ENCODE measurements at regions not wholly inside any gene's neighbourhood (a gene's known extent, or its start where the extent isn't known, plus 50 kb on each side); places are given as distances from the start of the nearest gene placed in this dataset.
A peak's percentile ranks its signal among the peaks of the same experiment; 100 is the strongest.

DNA sequence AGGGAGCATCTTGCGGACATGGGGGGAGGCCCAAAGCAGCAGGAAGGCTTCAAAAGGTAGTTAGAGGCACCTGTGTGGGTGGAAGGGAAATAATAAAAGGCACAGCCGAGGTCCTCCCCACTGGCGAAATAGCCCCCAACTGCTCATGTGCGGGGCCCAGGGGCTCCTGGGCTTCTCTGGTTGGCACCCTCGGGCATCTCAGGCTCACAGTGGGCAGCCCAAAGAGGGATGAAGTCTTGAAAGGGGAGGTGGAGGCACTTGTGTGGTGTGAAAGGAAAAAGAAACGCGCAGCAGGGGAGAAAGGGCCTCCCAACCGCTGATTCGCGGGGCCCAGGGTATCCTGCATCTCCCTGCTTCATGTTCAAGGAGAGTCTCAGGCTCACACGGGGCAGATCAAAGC, 579.4 kb downstream of the ALG10 start:
- DNase-seq (ENCODE audit: extremely low spot score, unreplicated experiment), result no peak
- Mint-ChIP-seq H3K9me3 (no peaks in the 10 kb centered on the region), H3K4me1 (ENCODE audit: unreplicated experiment) (no peaks in the 10 kb centered on the region), H3K4me3 (no peak overlapping the region), H3K27me3 (no peaks in the 10 kb centered on the region), H3K36me3 (no peaks in the 10 kb centered on the region), H3K27ac (no peak overlapping the region)
- TF ChIP-seq, protein P1, sequence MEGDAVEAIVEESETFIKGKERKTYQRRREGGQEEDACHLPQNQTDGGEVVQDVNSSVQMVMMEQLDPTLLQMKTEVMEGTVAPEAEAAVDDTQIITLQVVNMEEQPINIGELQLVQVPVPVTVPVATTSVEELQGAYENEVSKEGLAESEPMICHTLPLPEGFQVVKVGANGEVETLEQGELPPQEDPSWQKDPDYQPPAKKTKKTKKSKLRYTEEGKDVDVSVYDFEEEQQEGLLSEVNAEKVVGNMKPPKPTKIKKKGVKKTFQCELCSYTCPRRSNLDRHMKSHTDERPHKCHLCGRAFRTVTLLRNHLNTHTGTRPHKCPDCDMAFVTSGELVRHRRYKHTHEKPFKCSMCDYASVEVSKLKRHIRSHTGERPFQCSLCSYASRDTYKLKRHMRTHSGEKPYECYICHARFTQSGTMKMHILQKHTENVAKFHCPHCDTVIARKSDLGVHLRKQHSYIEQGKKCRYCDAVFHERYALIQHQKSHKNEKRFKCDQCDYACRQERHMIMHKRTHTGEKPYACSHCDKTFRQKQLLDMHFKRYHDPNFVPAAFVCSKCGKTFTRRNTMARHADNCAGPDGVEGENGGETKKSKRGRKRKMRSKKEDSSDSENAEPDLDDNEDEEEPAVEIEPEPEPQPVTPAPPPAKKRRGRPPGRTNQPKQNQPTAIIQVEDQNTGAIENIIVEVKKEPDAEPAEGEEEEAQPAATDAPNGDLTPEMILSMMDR (conservative IDR thresholded peaks at IDR 0.05), result no peak

DNA sequence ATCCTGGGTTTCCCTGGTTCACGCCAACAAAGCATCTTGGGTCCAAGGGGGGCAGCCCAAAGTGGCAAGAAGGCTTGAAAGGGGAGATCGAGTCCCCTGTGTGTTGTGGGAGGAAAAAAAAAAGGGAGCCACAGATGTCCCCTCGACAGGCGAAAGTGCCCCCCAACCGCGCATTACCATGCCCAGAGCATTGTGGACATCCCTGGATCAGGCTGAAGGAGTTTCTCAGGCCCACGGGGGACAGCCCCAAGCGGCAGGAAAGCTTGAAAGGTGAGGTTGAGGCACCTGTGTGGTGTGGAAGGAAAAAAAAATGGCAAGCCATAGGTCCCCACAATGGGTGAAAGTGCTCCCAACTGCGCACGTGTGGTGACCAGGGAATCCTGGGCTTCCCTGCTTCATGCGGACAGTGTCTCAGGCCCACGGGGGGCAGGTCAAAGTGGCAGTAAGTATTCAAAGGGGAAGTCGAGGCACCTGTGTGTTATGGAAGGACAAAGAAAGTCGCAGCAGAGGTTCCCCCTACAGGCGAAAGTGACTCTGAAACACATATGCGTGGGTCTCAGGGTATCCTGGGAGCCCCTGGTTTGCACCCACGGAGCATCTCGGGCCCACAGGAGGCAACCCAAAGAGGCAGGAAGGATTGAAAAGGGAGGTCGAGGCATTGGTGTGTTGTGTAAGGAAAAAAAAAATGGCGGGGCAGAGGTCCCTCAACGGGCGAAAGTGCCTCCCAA, 580.1 kb downstream of the ALG10 start:
- no peaks in the 10 kb centered on the region for H3K36me3 Mint-ChIP-seq
- DNase-seq (ENCODE audit: extremely low spot score, unreplicated experiment), result no peak
- H3K27me3 Mint-ChIP-seq, result no peaks in the 10 kb centered on the region
- TF ChIP-seq, protein P1 (conservative IDR thresholded peaks at IDR 0.05), result no peak
- H3K4me1 Mint-ChIP-seq (ENCODE audit: unreplicated experiment), result no peaks in the 10 kb centered on the region
- H3K9me3 Mint-ChIP-seq, result no peaks in the 10 kb centered on the region
- H3K27ac Mint-ChIP-seq, result no peak overlapping the region
- H3K4me3 Mint-ChIP-seq, result no peak overlapping the region

DNA sequence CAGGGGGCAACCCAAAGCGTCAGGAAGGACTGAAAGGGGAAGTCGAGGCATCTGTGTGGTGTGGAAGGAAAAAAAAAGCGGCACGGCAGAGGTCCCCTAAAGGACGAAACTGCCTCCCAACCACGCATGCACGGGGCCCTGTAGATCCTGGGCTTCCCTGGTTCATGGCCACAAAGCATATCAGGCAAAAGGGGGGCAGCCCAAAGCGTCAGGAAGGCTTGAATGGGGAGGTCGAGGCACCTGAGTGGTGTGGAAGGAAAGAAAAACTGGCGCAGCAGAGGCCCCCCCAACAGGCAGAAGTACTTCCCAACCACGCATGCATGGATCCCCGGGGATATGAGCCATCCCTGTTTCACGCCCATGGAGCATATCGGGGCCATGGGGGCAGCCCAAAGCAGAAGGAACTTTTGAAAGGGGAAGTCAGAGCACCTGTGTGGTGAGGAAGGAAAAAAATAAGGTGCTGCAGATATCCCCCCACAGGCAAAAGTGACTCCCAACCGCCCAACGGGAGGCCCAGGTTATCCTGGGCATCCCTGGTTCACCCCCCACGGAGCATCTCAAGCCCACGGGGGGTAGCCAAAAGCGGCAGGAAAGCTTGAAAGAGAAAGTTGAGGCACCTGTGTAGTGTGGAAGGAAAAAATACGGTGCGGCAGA, 581.2 kb downstream of the ALG10 start:
- TF ChIP-seq, protein P1 (conservative IDR thresholded peaks at IDR 0.05), result no peak
- no peaks in the 10 kb centered on the region for H3K36me3 Mint-ChIP-seq
- no peaks in the 10 kb centered on the region for H3K4me1 Mint-ChIP-seq (ENCODE audit: unreplicated experiment)
- H3K9me3 Mint-ChIP-seq, result no peaks in the 10 kb centered on the region
- no peaks in the 10 kb centered on the region for H3K27me3 Mint-ChIP-seq
- no peak overlapping the region for H3K4me3 Mint-ChIP-seq
- H3K27ac Mint-ChIP-seq, result no peak overlapping the region
- DNase-seq (ENCODE audit: extremely low spot score, unreplicated experiment), result no peak

DNA sequence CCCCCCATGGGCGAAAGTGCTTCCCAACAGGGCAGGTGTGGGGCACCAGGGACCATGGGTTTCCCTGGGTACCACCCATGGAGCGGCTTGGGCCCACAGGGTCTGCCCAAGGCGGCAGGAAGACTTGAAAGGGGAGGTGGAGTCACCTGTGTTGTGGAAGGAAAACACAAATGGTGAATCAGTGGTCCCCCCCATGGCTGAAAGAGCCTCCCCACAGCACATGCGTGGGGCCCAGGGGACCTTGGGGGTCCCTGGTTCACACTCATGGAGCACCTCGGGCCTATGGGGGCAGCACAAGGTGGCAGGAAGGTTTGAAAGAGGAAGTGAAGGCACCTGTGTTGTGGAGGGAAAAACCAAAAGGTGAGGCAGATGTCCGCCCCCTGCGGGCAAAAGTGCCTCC, 581.9 kb downstream of the ALG10 start:
- no peaks in the 10 kb centered on the region for H3K27me3 Mint-ChIP-seq
- H3K4me3 Mint-ChIP-seq, result no peak overlapping the region
- no peaks in the 10 kb centered on the region for H3K4me1 Mint-ChIP-seq (ENCODE audit: unreplicated experiment)
- DNase-seq (ENCODE audit: extremely low spot score, unreplicated experiment), result peak; percentile 56
- H3K9me3 Mint-ChIP-seq, result no peaks in the 10 kb centered on the region
- H3K36me3 Mint-ChIP-seq, result no peaks in the 10 kb centered on the region
- TF ChIP-seq, protein P1 (conservative IDR thresholded peaks at IDR 0.05), result no peak
- H3K27ac Mint-ChIP-seq, result no peak overlapping the region

DNA sequence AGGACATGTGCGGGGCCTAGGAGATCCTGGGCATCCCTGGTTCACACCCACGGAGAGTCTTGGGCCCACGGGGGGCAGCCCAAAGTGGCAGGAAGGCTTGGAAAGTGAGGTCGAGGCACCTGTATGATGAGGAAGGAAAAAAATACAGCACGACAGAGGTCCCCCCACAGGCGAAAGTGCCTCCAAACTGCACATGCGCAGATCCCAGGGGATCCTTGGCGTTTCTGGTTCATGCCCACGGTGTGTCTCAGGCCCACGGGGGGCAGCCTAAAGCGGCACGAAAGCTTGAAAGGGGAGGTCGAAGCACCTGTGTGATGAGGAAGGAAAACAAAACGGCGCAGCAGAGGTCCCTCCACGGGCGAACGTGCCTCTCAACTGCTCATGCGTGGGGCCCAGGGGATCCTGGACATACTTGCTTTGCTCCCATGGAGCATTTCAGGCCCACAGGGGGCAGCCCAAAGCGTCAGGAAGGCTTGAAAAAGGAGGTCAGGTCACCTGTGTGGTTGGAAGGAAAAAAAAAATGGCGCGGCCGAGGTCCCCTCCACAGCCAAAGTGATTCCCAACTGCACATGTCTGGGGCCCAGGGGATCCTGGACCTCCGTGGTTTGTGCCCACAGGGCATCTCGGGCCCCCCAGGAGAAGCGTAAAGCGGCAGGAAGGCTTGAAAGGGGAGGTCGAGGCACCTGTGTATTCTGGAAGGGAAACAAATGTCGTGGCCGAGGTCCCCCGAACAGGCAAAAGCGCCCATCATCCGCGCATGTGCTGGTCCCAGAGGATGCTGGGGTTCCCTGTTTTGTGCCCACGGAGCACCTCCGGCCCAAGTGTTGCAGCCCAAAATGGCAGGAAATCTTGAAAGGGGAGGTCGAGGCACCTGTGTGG, 582.6 kb downstream of the ALG10 start:
- H3K9me3 Mint-ChIP-seq, result no peaks in the 10 kb centered on the region
- H3K36me3 Mint-ChIP-seq, result no peaks in the 10 kb centered on the region
- TF ChIP-seq, protein P1 (conservative IDR thresholded peaks at IDR 0.05), result no peak
- H3K27ac Mint-ChIP-seq, result no peak overlapping the region
- no peaks in the 10 kb centered on the region for H3K27me3 Mint-ChIP-seq
- H3K4me3 Mint-ChIP-seq, result no peak overlapping the region
- DNase-seq (ENCODE audit: extremely low spot score, unreplicated experiment), result peak; percentile 55
- no peaks in the 10 kb centered on the region for H3K4me1 Mint-ChIP-seq (ENCODE audit: unreplicated experiment)

All from type B pancreatic cell (in vitro differentiated cells).